HG02884 (cell line): ENCODE measurements at regions not wholly inside any gene's neighbourhood (a gene's known extent, or its start where the extent isn't known, plus 50 kb on each side); places are given as distances from the start of the nearest gene placed in this dataset.
"Not testable (repeated sequence)": the region's sequence is repeated elsewhere in the genome, so short reads cannot be mapped to it uniquely, and the experiment has no call there.

ENCODE experiments used
- ATAC-seq: cut with Tn5 transposase; IDR thresholded peaks from one replicate; pipeline ENCODE4 v1.9.1; 2021; ENCODE audit warnings: mild to moderate bottlenecking, moderate library complexity; ENCODE audit not compliant: unreplicated experiment

- no peak for ATAC-seq
Observed at GRCh38 chr5:25033658-25034057, 388.9 kb upstream of the CDH10 start.

- no peak for ATAC-seq
Observed at GRCh38 chr5:25029004-25029403, 384.2 kb upstream of the CDH10 start.

GRCh38 chr5:25027526-25027925, 382.7 kb upstream of the CDH10 start:
- no peak for ATAC-seq

- ATAC-seq, result no peak
Observed at GRCh38 chr5:25027061-25027460, 382.3 kb upstream of the CDH10 start.

- no peak for ATAC-seq
Observed at GRCh38 chr5:25025831-25026230, 381.1 kb upstream of the CDH10 start.

- no peak for ATAC-seq
Observed at GRCh38 chr5:25020454-25020853, 375.7 kb upstream of the CDH10 start.

GRCh38 chr5:25009063-25009462, 364.3 kb upstream of the CDH10 start:
- ATAC-seq, result no peak

GRCh38 chr5:25006734-25007133, 362.0 kb upstream of the CDH10 start:
- no peak for ATAC-seq

GRCh38 chr5:25006237-25006636, 361.5 kb upstream of the CDH10 start:
- no peak for ATAC-seq

- no peak for ATAC-seq
Observed at GRCh38 chr5:25005431-25005830, 360.7 kb upstream of the CDH10 start.

- no peak for ATAC-seq
Observed at GRCh38 chr5:25002371-25002770, 357.6 kb upstream of the CDH10 start.

GRCh38 chr5:24999732-25000131, 355.0 kb upstream of the CDH10 start:
- ATAC-seq, result no peak

- no peak for ATAC-seq
Observed at GRCh38 chr5:24998641-24999040, 353.9 kb upstream of the CDH10 start.

GRCh38 chr5:24986326-24986725, 341.5 kb upstream of the CDH10 start:
- ATAC-seq, result no peak

- not testable (repeated sequence) for ATAC-seq
Observed at GRCh38 chr5:24978552-24978951, 333.8 kb upstream of the CDH10 start.

- ATAC-seq, result no peak
Observed at GRCh38 chr5:24963611-24964010, 318.8 kb upstream of the CDH10 start.

GRCh38 chr5:24923400-24923799, 278.6 kb upstream of the CDH10 start:
- no peak for ATAC-seq

GRCh38 chr5:24918676-24919075, 273.9 kb upstream of the CDH10 start:
- no peak for ATAC-seq

- ATAC-seq, result no peak
Observed at GRCh38 chr5:24916863-24917262, 272.1 kb upstream of the CDH10 start.

- ATAC-seq, result no peak
Observed at GRCh38 chr5:24909210-24909609, 264.4 kb upstream of the CDH10 start.

- no peak for ATAC-seq
Observed at GRCh38 chr5:24906689-24907088, 261.9 kb upstream of the CDH10 start.

GRCh38 chr5:24904981-24905517, 260.3 kb upstream of the CDH10 start:
- ATAC-seq, result no peak

GRCh38 chr5:24899180-24899579, 254.4 kb upstream of the CDH10 start:
- no peak for ATAC-seq

- no peak for ATAC-seq
Observed at GRCh38 chr5:24864244-24864643, 219.5 kb upstream of the CDH10 start.
